Thoracic aorta (tissue), 2 donors: ENCODE measurements at regions not wholly inside any gene's neighbourhood (a gene's known extent, or its start where the extent isn't known, plus 50 kb on each side); places are given as distances from the start of the nearest gene placed in this dataset.

Experiments
- ATAC-seq: fragments of 150-250 bp; one replicate; pipeline ENCODE4 v1.8.0; 2017; ENCODE audit warnings: low read depth; ENCODE audit not compliant: insufficient number of reproducible peaks, low FRiP score
- DNase-seq: peaks from one replicate; pipeline ENCODE4 v3.0.0-alpha.2; 2020; ENCODE audit warnings: low spot score
- H3K27ac ChIP-seq, 2 donors: fragments of 200-600 bp; sonication (generic); 1 replicate in 1 of 2; 2 replicates in 1 of 2; pipeline ENCODE4 v1.5.1; 2016; ENCODE audit warnings: mild to moderate bottlenecking in 2 of 2, moderate library complexity in 2 of 2
- H3K27me3 ChIP-seq: fragments of 200-600 bp; sonication (generic); replicated peaks from 2 replicates; pipeline ENCODE4 v1.6.0; 2016; ENCODE audit warnings: mild to moderate bottlenecking; ENCODE audit not compliant: insufficient read depth
- H3K36me3 ChIP-seq: fragments of 200-600 bp; sonication (generic); one replicate; pipeline ENCODE4 v1.5.1; 2016
- H3K4me1 ChIP-seq, 2 donors: fragments of 200-600 bp; sonication (generic); 1 replicate in 1 of 2; 2 replicates in 1 of 2; pipeline versions ENCODE4 v1.5.1 to v1.6.0; 2016; ENCODE audit warnings: low read depth in 2 of 2, mild to moderate bottlenecking in 1 of 2; ENCODE audit not compliant: control insufficient read depth in 1 of 2
- H3K4me3 ChIP-seq: fragments of 200-600 bp; sonication (generic); 2 replicates; pipeline ENCODE4 v1.5.1; 2016; ENCODE audit warnings: mild to moderate bottlenecking
- H3K9me3 ChIP-seq: fragments of 200-600 bp; sonication (generic); 2 replicates; pipeline ENCODE4 v1.5.1; 2016
- CTCF ChIP-seq: fragments of 200-600 bp; sonication (generic); IDR thresholded peaks from one replicate; pipeline ENCODE4 v1.5.1; 2019; ENCODE audit warnings: antibody characterized with exemption

GRCh38 chr17:53496356-53496755 lies 326.4 kb upstream of the KIF2B start:
- no peaks in the 10 kb centered on the region for H3K36me3 ChIP-seq
- no peak for TF ChIP-seq CTCF
- no peak for ATAC-seq
- no peak for DNase-seq
- H3K4me3 ChIP-seq = no peak overlapping the region
- no peak overlapping the region for H3K27ac ChIP-seq
- H3K27me3 ChIP-seq = no peaks in the 10 kb centered on the region
- H3K9me3 ChIP-seq = no peaks in the 10 kb centered on the region
- no peaks in the 10 kb centered on the region for H3K4me1 ChIP-seq

- Histone ChIP-seq H3K9me3 (no peaks in the 10 kb centered on the region), H3K4me3 (no peak overlapping the region), H3K27me3 (no peaks in the 10 kb centered on the region), H3K4me1 (no peaks in the 10 kb centered on the region), H3K36me3 (no peaks in the 10 kb centered on the region), H3K27ac (no peak overlapping the region)
- DNase-seq (no peak), ATAC-seq (no peak)
- no peak for TF ChIP-seq CTCF
These were observed 330.2 kb upstream of the KIF2B start for GRCh38 chr17:53492532-53492931.

- Histone ChIP-seq H3K9me3 (no peaks in the 10 kb centered on the region), H3K27me3 (no peaks in the 10 kb centered on the region), H3K4me3 (no peak overlapping the region), H3K27ac (no peak overlapping the region), H3K36me3 (no peaks in the 10 kb centered on the region), H3K4me1 (no peaks in the 10 kb centered on the region)
- no peak for TF ChIP-seq CTCF
- no peak for DNase-seq
- no peak for ATAC-seq
These were observed 332.2 kb upstream of the KIF2B start for GRCh38 chr17:53490447-53490968.

GRCh38 chr17:53483704-53484103 lies 339.0 kb upstream of the KIF2B start:
- H3K27me3 ChIP-seq = no peaks in the 10 kb centered on the region
- H3K4me1 ChIP-seq = no peaks in the 10 kb centered on the region
- no peak overlapping the region for H3K4me3 ChIP-seq
- no peak for DNase-seq
- H3K27ac ChIP-seq = no peak overlapping the region
- H3K9me3 ChIP-seq = no peaks in the 10 kb centered on the region
- no peak for TF ChIP-seq CTCF
- no peak for ATAC-seq
- H3K36me3 ChIP-seq = no peaks in the 10 kb centered on the region

- no peak overlapping the region for H3K4me3 ChIP-seq
- no peaks in the 10 kb centered on the region for H3K36me3 ChIP-seq
- no peaks in the 10 kb centered on the region for H3K9me3 ChIP-seq
- ATAC-seq (no peak), DNase-seq (no peak)
- TF ChIP-seq CTCF = no peak
- no peaks in the 10 kb centered on the region for H3K27me3 ChIP-seq
- no peaks in the 10 kb centered on the region for H3K4me1 ChIP-seq
- no peak overlapping the region for H3K27ac ChIP-seq
These were observed 347.7 kb upstream of the KIF2B start for GRCh38 chr17:53475002-53475401.
